ENCODE measurements at regions not wholly inside any gene's neighbourhood (a gene's known extent, or its start where the extent isn't known, plus 50 kb on each side); places are given as distances from the start of the nearest gene placed in this dataset.

GRCh38 chr9:134260801-134261200, 65.5 kb upstream of the RXRA start:
- no peak for DNase-seq
- Histone ChIP-seq H4K20me1 (ENCODE audit: insufficient read depth, low read length) (no peaks in the 10 kb centered on the region), H3K14ac (replicated peaks; ENCODE audit: low read depth, low read length) (no peak overlapping the region), H4K91ac (ENCODE audit: insufficient read depth, low read depth, low read length) (no peak overlapping the region), H3K56ac (ENCODE audit: extremely low read depth, insufficient read depth, low read length) (no peak overlapping the region), H3K36me3 (ENCODE audit: control insufficient read depth, insufficient read depth, low read length) (no peaks in the 10 kb centered on the region), H4K8ac (ENCODE audit: low read depth in 2 of 2, low read length in 2 of 2) (no peak overlapping the region), H3K9ac (ENCODE audit: low read depth, low read length) (no peak overlapping the region), H3K4me3 (ENCODE audit: insufficient read depth, low read depth, low read length) (no peak overlapping the region), H4K5ac (ENCODE audit: low read depth, low read length) (no peak overlapping the region), H3K27ac (ENCODE audit: insufficient read depth, low read length) (no peak overlapping the region), H3K9me1 (ENCODE audit: insufficient read depth, low read length) (no peaks in the 10 kb centered on the region), H2BK20ac (ENCODE audit: low read depth, low read length) (no peak overlapping the region), H3K23ac (ENCODE audit: low read depth, low read length) (no peak overlapping the region), H3K4ac (ENCODE audit: low read depth, low read length) (no peak overlapping the region), H3K4me2 (ENCODE audit: low read depth, low read length) (no peak overlapping the region), H2AK5ac (ENCODE audit: low read depth, low read length) (no peak overlapping the region), H3K4me1 (ENCODE audit: control insufficient read depth, insufficient read depth, low read length) (no peaks in the 10 kb centered on the region), H3K27me3 (ENCODE audit: control insufficient read depth, insufficient read depth, low read length) (peaks cover 40% of the 10 kb centered on the region), H2AK9ac (replicated peaks; ENCODE audit: low read depth, low read length, poor library complexity) (no peak overlapping the region), H2BK15ac (ENCODE audit: low read depth, low read length) (no peak overlapping the region), H3K9me3 (ENCODE audit: control insufficient read depth, insufficient read depth, low read length) (no peaks in the 10 kb centered on the region), H2BK120ac (ENCODE audit: low read depth, low read length) (no peak overlapping the region), H2BK5ac (ENCODE audit: low read depth, low read length, poor library complexity, severe bottlenecking) (no peak overlapping the region), H2AFZ (replicated peaks; ENCODE audit: low read length, poor library complexity) (no peak overlapping the region), H3K79me1 (ENCODE audit: low read depth in 1 of 2, low read length in 2 of 2) (no peaks in the 10 kb centered on the region), H3K18ac (ENCODE audit: low read depth, low read length) (no peak overlapping the region)
- WGBS, 2 experiments (ENCODE audit: extremely low coverage in 2 of 2, insufficient read length in 1 of 2), result no CpG with 5 or more reads among the region's 18 CpGs
- dilution Hi-C loops (cut with HindIII; ENCODE audit: low sequenced_read_pairs, unreplicated experiment) (no loop called here), intact Hi-C loops (cut with micrococcal nuclease) (no loop called here), in situ Hi-C loops (cut with MboI; ENCODE audit: low sequenced_read_pairs) (no loop called here)
- TF ChIP-seq FOS (IDR thresholded peaks at IDR 0.05; ENCODE audit: low read depth, low read length) (no peak), RCOR1 (IDR thresholded peaks at IDR 0.05; ENCODE audit: insufficient replicate concordance, low read length) (no peak), CEBPB (IDR thresholded peaks at IDR 0.05; ENCODE audit: low read depth, low read length) (no peak), RFX5 (IDR thresholded peaks at IDR 0.05; ENCODE audit: low read depth, low read length) (no peak), MAFK (IDR thresholded peaks at IDR 0.05; ENCODE audit: low read depth, low read length) (no peak), USF2 (IDR thresholded peaks at IDR 0.05; ENCODE audit: low read depth, low read length) (no peak), CHD1 (IDR thresholded peaks at IDR 0.05; ENCODE audit: low read depth, low read length) (no peak), MXI1 (IDR thresholded peaks at IDR 0.05; ENCODE audit: borderline replicate concordance, low read depth, low read length) (no peak)
- POLR2A ChIA-PET (ENCODE audit: unreplicated experiment), result no interaction called here
- CTCF ChIA-PET, result interaction anchor here (0.6 kb wide), 1 partner anchor 28 kb away, joined by 6 read pairs; no protein-coding TSS in a partner anchor
- BruUV-seq (replicated peaks), result no TSS peak
- no peak for ATAC-seq (ENCODE audit: low read depth)
